IPS-18a (cell line): ENCODE measurements at regions not wholly inside any gene's neighbourhood (a gene's known extent, or its start where the extent isn't known, plus 50 kb on each side); places are given as distances from the start of the nearest gene placed in this dataset.
A peak's percentile ranks its signal among the peaks of the same experiment; 100 is the strongest.
"Not testable (repeated sequence)": the region's sequence is repeated elsewhere in the genome, so short reads cannot be mapped to it uniquely, and the experiment has no call there.

Source experiments
- H3K27ac ChIP-seq: one replicate; pipeline ENCODE4 v1.5.1; 2013; ENCODE audit warnings: low read length
- H3K27me3 ChIP-seq: one replicate; pipeline ENCODE4 v1.6.1; 2013; ENCODE audit warnings: mild to moderate bottlenecking, low read length; ENCODE audit not compliant: control insufficient read depth, insufficient read depth
- H3K36me3 ChIP-seq: one replicate; pipeline ENCODE4 v1.6.1; 2013; ENCODE audit warnings: low read depth, low read length; ENCODE audit not compliant: control insufficient read depth
- H3K4me1 ChIP-seq: one replicate; pipeline ENCODE4 v1.6.1; 2013; ENCODE audit warnings: low read depth, low read length; ENCODE audit not compliant: control insufficient read depth
- H3K4me3 ChIP-seq: one replicate; pipeline ENCODE4 v1.5.1; 2013; ENCODE audit warnings: low read length
- H3K9ac ChIP-seq: one replicate; pipeline ENCODE4 v1.6.1; 2013; ENCODE audit warnings: mild to moderate bottlenecking, low read length, moderate library complexity
- H3K9me3 ChIP-seq: one replicate; pipeline ENCODE4 v1.6.1; 2013; ENCODE audit warnings: low read depth, low read length; ENCODE audit not compliant: control insufficient read depth

GRCh38 chr12:112617153-112617505 is 174.4 kb upstream of the RPH3A start:
- Histone ChIP-seq H3K27ac (no peak overlapping the region), H3K9ac (no peak overlapping the region), H3K9me3 (no peaks in the 10 kb centered on the region), H3K4me1 (peaks cover 24% of the 10 kb centered on the region), H3K27me3 (peaks cover 8% of the 10 kb centered on the region), H3K4me3 (peak overlapping the region; percentile 14), H3K36me3 (no peaks in the 10 kb centered on the region)

- no peak overlapping the region for H3K27ac ChIP-seq
- no peaks in the 10 kb centered on the region for H3K36me3 ChIP-seq
- H3K4me3 ChIP-seq: no peak overlapping the region
- no peaks in the 10 kb centered on the region for H3K4me1 ChIP-seq
- no peaks in the 10 kb centered on the region for H3K27me3 ChIP-seq
- H3K9ac ChIP-seq: no peak overlapping the region
- no peaks in the 10 kb centered on the region for H3K9me3 ChIP-seq
These were observed 163.7 kb upstream of the RPH3A start for GRCh38 chr12:112627851-112628250.

- not testable (repeated sequence) for H3K4me3 ChIP-seq, H3K27me3 ChIP-seq, H3K9ac ChIP-seq, H3K27ac ChIP-seq, H3K36me3 ChIP-seq, H3K4me1 ChIP-seq, H3K9me3 ChIP-seq
These were observed 159.6 kb upstream of the RPH3A start for GRCh38 chr12:112631974-112632373.

DNA sequence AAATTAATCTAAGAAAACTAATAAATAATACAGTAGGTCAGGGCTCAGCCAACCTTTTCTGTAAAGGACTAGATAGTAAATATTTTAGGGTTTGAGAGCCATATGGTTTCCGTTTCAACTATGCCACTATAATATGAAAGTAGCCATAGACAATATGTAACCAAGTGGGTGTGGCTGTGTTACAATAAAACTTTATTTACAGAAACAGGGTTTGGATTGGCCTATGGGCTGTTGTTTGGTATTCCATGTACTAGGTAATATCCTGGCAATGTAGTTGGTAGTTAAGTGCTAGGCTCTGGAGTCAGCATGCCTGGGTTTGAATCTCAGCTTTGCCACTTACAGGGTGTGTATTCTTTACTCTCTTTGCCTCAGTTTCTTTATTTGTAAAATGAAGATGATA is 156.5 kb upstream of the RPH3A start:
- H3K27ac ChIP-seq: no peak overlapping the region
- no peaks in the 10 kb centered on the region for H3K9me3 ChIP-seq
- no peaks in the 10 kb centered on the region for H3K36me3 ChIP-seq
- no peaks in the 10 kb centered on the region for H3K27me3 ChIP-seq
- H3K4me3 ChIP-seq: no peak overlapping the region
- no peak overlapping the region for H3K9ac ChIP-seq
- no peaks in the 10 kb centered on the region for H3K4me1 ChIP-seq

- no peaks in the 10 kb centered on the region for H3K9me3 ChIP-seq
- no peaks in the 10 kb centered on the region for H3K27me3 ChIP-seq
- H3K9ac ChIP-seq: no peak overlapping the region
- no peak overlapping the region for H3K27ac ChIP-seq
- no peak overlapping the region for H3K4me3 ChIP-seq
- H3K4me1 ChIP-seq: no peaks in the 10 kb centered on the region
- no peaks in the 10 kb centered on the region for H3K36me3 ChIP-seq
These were observed 153.1 kb upstream of the RPH3A start for GRCh38 chr12:112638420-112638819.

- Histone ChIP-seq H3K36me3 (no peaks in the 10 kb centered on the region), H3K4me3 (no peak overlapping the region), H3K27ac (no peak overlapping the region), H3K4me1 (no peaks in the 10 kb centered on the region), H3K9me3 (no peaks in the 10 kb centered on the region), H3K9ac (no peak overlapping the region), H3K27me3 (no peaks in the 10 kb centered on the region)
These were observed 146.0 kb upstream of the RPH3A start for GRCh38 chr12:112645586-112645985.

- Histone ChIP-seq H3K27ac (no peak overlapping the region), H3K4me3 (no peak overlapping the region), H3K36me3 (no peaks in the 10 kb centered on the region), H3K27me3 (no peaks in the 10 kb centered on the region), H3K9ac (no peak overlapping the region), H3K4me1 (no peaks in the 10 kb centered on the region), H3K9me3 (no peaks in the 10 kb centered on the region)
These were observed 135.4 kb upstream of the RPH3A start for GRCh38 chr12:112656141-112656540.

DNA sequence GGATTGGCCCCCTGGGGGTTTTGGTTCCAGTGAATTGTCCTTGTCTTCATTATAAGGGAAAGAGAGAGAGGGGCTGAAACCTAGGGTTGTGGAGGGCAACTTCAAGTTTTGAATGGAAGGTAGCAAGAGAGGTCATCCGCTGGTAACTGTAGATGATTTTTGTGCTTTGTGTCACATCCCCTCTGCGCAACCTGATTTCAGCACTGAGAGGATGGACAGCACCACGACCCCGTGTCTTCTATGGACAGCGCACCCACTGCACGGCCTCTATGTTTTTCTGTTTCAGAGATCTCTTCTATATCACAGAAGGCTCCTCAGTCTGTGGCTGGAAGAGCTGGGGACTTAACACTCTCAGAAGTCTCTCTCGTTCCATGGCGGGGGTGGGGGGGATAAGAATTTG is 127.0 kb upstream of the RPH3A start:
- H3K27ac ChIP-seq: no peak overlapping the region
- no peaks in the 10 kb centered on the region for H3K4me1 ChIP-seq
- peaks cover 3% of the 10 kb centered on the region for H3K27me3 ChIP-seq
- no peaks in the 10 kb centered on the region for H3K36me3 ChIP-seq
- no peak overlapping the region for H3K4me3 ChIP-seq
- H3K9ac ChIP-seq: no peak overlapping the region
- H3K9me3 ChIP-seq: no peaks in the 10 kb centered on the region

DNA sequence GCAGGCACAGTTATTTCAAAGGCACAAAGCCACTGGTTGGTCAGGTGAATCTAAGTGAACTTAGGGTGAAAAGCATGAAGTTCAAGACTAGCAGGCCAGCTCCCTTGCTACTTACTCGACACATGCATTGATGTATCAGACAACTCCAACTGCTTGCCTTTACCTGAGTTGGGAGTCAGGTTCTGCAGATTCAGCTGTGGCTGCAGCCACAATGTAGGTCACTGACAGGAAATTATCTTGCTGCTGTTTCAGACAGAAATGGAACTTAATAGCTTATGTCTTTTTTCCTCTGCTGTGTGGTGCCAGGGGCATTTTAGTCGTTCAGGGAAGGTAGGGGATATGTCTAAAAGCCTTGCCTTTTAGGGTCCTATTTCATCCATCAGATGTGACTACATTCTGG is 125.6 kb upstream of the RPH3A start:
- Histone ChIP-seq H3K4me1 (no peaks in the 10 kb centered on the region), H3K27me3 (peaks cover 3% of the 10 kb centered on the region), H3K36me3 (no peaks in the 10 kb centered on the region), H3K9me3 (no peaks in the 10 kb centered on the region), H3K27ac (no peak overlapping the region), H3K9ac (no peak overlapping the region), H3K4me3 (no peak overlapping the region)

DNA sequence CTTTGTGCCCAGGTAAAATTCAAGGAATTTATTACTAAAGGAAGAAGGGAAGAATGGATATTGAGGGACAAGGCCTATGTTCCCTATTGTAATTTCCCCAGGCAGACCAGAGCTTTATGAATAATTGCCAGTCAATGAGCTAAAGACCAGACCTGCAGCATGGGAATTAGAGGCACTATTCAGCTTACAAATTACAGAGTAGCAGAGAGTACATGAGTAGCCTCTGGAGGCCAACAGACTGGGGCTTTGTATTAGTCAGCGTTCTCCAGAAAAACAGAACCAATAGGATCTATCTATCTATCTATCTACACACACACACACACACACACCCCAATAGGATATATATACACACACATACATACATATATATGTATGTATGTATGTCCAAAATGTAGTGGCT is 120.0 kb upstream of the RPH3A start:
- no peak overlapping the region for H3K27ac ChIP-seq
- H3K4me3 ChIP-seq: no peak overlapping the region
- H3K4me1 ChIP-seq: no peaks in the 10 kb centered on the region
- H3K27me3 ChIP-seq: peaks cover 4% of the 10 kb centered on the region
- no peak overlapping the region for H3K9ac ChIP-seq
- no peaks in the 10 kb centered on the region for H3K36me3 ChIP-seq
- no peaks in the 10 kb centered on the region for H3K9me3 ChIP-seq

DNA sequence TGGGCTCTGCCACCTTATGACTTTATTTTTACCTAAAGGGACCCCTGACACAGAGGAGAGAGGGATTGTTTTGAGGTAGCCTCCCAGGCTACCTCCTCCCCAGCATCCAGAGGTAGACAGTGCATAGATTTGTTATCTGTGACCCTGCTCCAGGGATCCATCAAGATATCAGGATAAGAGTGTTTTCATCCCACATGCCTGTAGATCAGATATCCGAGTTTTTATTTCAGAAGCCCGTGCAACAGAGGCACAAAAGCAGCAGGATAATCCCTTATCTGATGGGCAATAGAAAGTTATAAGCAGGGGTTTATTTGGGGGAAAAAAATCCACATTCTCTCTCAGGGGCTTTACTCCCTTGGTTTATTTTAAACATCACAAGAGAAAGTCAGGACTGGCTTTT is 117.0 kb upstream of the RPH3A start:
- no peak overlapping the region for H3K27ac ChIP-seq
- H3K4me1 ChIP-seq: no peaks in the 10 kb centered on the region
- H3K9ac ChIP-seq: no peak overlapping the region
- peaks cover 4% of the 10 kb centered on the region for H3K27me3 ChIP-seq
- no peaks in the 10 kb centered on the region for H3K36me3 ChIP-seq
- no peak overlapping the region for H3K4me3 ChIP-seq
- H3K9me3 ChIP-seq: no peaks in the 10 kb centered on the region

GRCh38 chr12:112676507-112676906 is 115.0 kb upstream of the RPH3A start:
- Histone ChIP-seq H3K27me3 (peaks cover 4% of the 10 kb centered on the region), H3K36me3 (no peaks in the 10 kb centered on the region), H3K4me3 (no peak overlapping the region), H3K4me1 (no peaks in the 10 kb centered on the region), H3K9me3 (no peaks in the 10 kb centered on the region), H3K27ac (no peak overlapping the region), H3K9ac (no peak overlapping the region)
